ENCODE measurements at regions not wholly inside any gene's neighbourhood (a gene's known extent, or its start where the extent isn't known, plus 50 kb on each side); places are given as distances from the start of the nearest gene placed in this dataset.
"Not testable (repeated sequence)": the region's sequence is repeated elsewhere in the genome, so short reads cannot be mapped to it uniquely, and the experiment has no call there.

DNA sequence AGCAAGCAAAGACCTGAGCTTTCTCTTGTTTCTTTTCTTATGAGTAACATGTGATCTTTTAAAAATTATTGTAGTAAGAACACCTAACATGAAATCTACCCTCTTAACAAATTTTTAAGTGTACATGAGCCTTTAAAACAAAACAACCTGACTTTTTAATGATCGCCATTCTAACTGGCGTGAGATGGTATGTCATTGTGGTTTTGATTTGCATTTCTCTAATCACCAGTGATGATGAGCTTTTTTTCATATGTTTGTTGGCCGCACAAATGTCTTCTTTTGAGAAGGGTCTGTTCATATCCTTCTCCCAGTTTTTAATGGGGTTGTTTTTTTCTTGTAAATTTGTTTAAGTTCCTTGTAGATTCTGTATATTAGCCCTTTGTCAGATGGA is 73.7 kb upstream of the BMP2 start:
- ChIA-PET RAD21 (ENCODE audit: unreplicated experiment) (interaction anchor here (0.9 to 2.6 kb wide), 4 partner anchors 51 to 111 kb away, joined by 3 to 6 read pairs (median 5); no protein-coding TSS in a partner anchor), CTCF (interaction anchor here (0.8 to 2.3 kb wide), 12 partner anchors 14 to 136 kb away, joined by 3 to 17 read pairs (median 4); no protein-coding TSS in a partner anchor), POLR2A (interaction anchor here (1.0 to 1.9 kb wide), 3 partner anchors 11 to 16 kb away, joined by 3 to 4 read pairs (median 4); no protein-coding TSS in a partner anchor), SMC1A (ENCODE audit: uncharacterized antibody, unreplicated experiment) (interaction anchor here (0.7 to 3.1 kb wide), 16 partner anchors 10 to 118 kb away, joined by 3 to 29 read pairs (median 4); no protein-coding TSS in a partner anchor)
- H2AFZ ChIP-seq (ENCODE audit: control insufficient read depth, low read depth, low read length); in situ Hi-C loops (cut with MboI); H3K27me3 ChIP-seq (replicated peaks in 1 of 2; ENCODE audit: control insufficient read depth in 2 of 2, insufficient read depth in 2 of 2, low read length in 1 of 2); BruUV-seq (replicated peaks); H3K36me3 ChIP-seq (ENCODE audit: control insufficient read depth in 2 of 2, insufficient read depth in 2 of 2, low read length in 1 of 2); FAIRE-seq; H4K20me1 ChIP-seq (ENCODE audit: control insufficient read depth, insufficient read depth); DNase-seq (ENCODE audit: low read depth, low spot score); H3K27ac ChIP-seq (ENCODE audit: control insufficient read depth, insufficient read depth); H3K9ac ChIP-seq (ENCODE audit: control insufficient read depth, insufficient read depth, low read length); H3K4me1 ChIP-seq (ENCODE audit: control insufficient read depth, insufficient read depth, low read length); H3K9me3 ChIP-seq (replicated peaks; ENCODE audit: control insufficient read depth, insufficient read depth, low read length); H3K79me2 ChIP-seq (ENCODE audit: control insufficient read depth, insufficient read depth, low read length); H3K4me2 ChIP-seq (ENCODE audit: control insufficient read depth, insufficient read depth); H3K4me3 ChIP-seq: not testable (repeated sequence)
- 58% methylated on average over 3 of the region's 3 CpGs for WGBS (ENCODE audit: insufficient coverage, insufficient replicate concordance, low lambda C conversion rate, missing lambda C conversion rate)
- TF ChIP-seq ATF7 (IDR thresholded peaks at IDR 0.05; ENCODE audit: low read depth): peak; percentile 70
- peak; percentile 71 for TF ChIP-seq MTA2 (IDR thresholded peaks at IDR 0.05; ENCODE audit: low read depth)
- TF ChIP-seq, protein P1, sequence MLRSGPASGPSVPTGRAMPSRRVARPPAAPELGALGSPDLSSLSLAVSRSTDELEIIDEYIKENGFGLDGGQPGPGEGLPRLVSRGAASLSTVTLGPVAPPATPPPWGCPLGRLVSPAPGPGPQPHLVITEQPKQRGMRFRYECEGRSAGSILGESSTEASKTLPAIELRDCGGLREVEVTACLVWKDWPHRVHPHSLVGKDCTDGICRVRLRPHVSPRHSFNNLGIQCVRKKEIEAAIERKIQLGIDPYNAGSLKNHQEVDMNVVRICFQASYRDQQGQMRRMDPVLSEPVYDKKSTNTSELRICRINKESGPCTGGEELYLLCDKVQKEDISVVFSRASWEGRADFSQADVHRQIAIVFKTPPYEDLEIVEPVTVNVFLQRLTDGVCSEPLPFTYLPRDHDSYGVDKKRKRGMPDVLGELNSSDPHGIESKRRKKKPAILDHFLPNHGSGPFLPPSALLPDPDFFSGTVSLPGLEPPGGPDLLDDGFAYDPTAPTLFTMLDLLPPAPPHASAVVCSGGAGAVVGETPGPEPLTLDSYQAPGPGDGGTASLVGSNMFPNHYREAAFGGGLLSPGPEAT (IDR thresholded peaks at IDR 0.05; ENCODE audit: low read depth): 0 out of 2 replicates have a peak, but pooled peaks have one; percentile 19
- intact Hi-C loops (cut with micrococcal nuclease; ENCODE audit: unreplicated experiment): loop anchor here (5.0 kb wide), 1 partner anchor 57 kb away; no protein-coding TSS in a partner anchor
- ATAC-seq: peak; percentile 49

Data from GM12878 (cell line).